Activated CD4-positive, alpha-beta memory T cell treated with anti-CD3 and anti-CD28 coated beads, Interleukin-2, amount 10 ng/mL, durations not matched to agents 7 days and 5 days (primary cell): ENCODE measurements at regions not wholly inside any gene's neighbourhood (a gene's known extent, or its start where the extent isn't known, plus 50 kb on each side); places are given as distances from the start of the nearest gene placed in this dataset.

Experiments
- CTCF ChIA-PET: fragments of 350-600 bp; sonication (Branson Sonifier 250); formaldehyde crosslinking; loops from one replicate; lab custom pipeline; 2021; ENCODE audit warnings: antibody characterized with exemption, inconsistent platforms; lab: Charles Lee
- POLR2A ChIA-PET: fragments of 350-600 bp; sonication (Branson Sonifier 250); formaldehyde crosslinking; loops from one replicate; lab custom pipeline; 2021; ENCODE audit warnings: antibody characterized with exemption; lab: Charles Lee
- DNase-seq: peaks from one replicate; pipeline ENCODE4 v3.0.0-alpha.2; 2020
- H3K27ac Mint-ChIP-seq: one replicate; pipeline ENCODE4 v1.8.0; 2021; ENCODE audit warnings: mild to moderate bottlenecking, mixed read lengths
- H3K27me3 Mint-ChIP-seq: one replicate; pipeline ENCODE4 v1.8.0; 2021; ENCODE audit warnings: mixed read lengths
- H3K36me3 Mint-ChIP-seq: one replicate; pipeline ENCODE4 v1.8.0; 2021; ENCODE audit warnings: low read depth, mixed read lengths
- H3K4me1 Mint-ChIP-seq: one replicate; pipeline ENCODE4 v1.8.0; 2021; ENCODE audit warnings: mixed read lengths
- H3K4me3 Mint-ChIP-seq: one replicate; pipeline ENCODE4 v1.8.0; 2021; ENCODE audit warnings: mild to moderate bottlenecking, mixed read lengths
- H3K9me3 Mint-ChIP-seq: one replicate; pipeline ENCODE4 v1.8.0; 2021; ENCODE audit warnings: mixed read lengths

DNA sequence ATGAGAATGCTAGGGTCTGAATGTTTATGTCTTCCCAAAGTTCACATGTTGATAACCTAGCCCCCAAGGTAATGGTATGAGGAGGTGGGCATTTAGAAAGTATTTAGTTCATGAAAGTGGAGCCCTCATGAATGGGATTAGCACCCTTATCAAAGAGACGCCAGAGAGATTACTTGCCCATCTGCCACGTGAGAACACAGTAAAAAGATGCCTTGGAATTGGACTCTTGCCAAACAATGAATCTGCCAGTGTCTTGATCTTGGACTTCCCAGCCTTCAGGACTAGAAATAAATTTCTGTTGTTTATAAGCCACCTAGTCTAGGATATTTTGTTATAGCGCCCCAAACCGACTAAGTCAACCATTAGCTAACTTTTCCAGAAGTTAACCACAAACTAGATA lies 92.0 kb upstream of the SLC38A4 start:
- no peak for DNase-seq
- H3K4me3 Mint-ChIP-seq, result no peak overlapping the region
- H3K27me3 Mint-ChIP-seq, result peaks cover 8% of the 10 kb centered on the region
- POLR2A ChIA-PET, result no interaction called here
- CTCF ChIA-PET, result no interaction called here
- H3K4me1 Mint-ChIP-seq, result no peaks in the 10 kb centered on the region
- no peaks in the 10 kb centered on the region for H3K36me3 Mint-ChIP-seq
- no peaks in the 10 kb centered on the region for H3K9me3 Mint-ChIP-seq
- H3K27ac Mint-ChIP-seq, result no peak overlapping the region

DNA sequence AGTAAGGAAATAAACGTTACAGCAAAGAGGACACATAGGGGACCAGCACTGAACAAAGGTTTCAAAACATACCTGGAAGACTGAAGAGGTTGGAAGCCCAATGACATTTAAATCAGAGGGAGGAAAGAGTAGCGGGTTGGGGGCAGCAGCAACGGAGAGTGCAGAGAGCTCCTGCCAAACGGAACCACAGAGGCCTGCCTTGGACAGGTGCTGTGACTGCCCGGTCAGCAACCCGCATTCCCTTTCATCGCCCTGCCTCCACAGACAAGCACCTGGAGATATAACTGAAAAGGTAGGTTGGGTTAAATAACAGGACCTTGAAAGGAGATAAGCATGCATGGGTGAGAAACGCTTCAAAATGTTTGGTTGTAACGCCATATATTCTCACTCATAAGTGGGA lies 92.8 kb upstream of the SLC38A4 start:
- Mint-ChIP-seq H3K27ac (no peak overlapping the region), H3K36me3 (no peaks in the 10 kb centered on the region), H3K9me3 (no peaks in the 10 kb centered on the region), H3K27me3 (peaks cover 8% of the 10 kb centered on the region), H3K4me1 (no peaks in the 10 kb centered on the region), H3K4me3 (no peak overlapping the region)
- ChIA-PET CTCF (no interaction called here), POLR2A (no interaction called here)
- DNase-seq, result no peak

DNA sequence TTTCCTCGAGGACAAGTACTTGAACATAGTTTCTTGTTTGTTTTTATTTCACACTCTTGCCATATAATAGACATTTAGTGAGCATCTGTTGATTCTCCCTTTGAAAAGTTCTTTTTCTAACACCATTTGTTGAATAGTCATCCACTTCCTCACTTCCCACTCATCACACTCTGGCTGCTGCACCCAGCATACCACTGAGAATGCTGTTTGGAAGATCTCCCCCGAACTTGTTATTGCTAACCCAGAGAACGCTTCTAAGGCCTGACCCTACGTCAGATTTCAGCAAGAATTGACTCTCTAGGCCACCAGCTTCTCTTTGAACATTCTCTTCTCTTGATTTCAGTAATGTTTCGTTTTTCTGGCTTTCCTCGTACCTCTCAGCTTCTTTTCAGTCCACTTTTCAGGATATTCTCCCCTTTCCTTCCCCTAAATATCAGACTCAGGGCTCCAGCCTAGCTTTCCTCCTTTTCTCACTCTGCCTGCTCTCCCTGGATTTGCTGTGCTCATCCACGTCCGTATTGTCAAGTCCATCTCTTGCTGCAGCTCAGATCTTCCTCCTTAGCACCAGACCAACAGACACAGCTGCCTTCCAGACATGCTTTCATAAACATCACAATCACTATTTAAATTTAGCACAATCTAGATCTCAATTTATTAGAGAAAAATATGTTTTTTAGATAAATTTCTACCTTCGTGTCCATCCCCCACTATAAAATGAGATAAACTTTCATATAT lies 94.0 kb upstream of the SLC38A4 start:
- Mint-ChIP-seq H3K4me1 (no peaks in the 10 kb centered on the region), H3K36me3 (no peaks in the 10 kb centered on the region), H3K4me3 (no peak overlapping the region), H3K27ac (no peak overlapping the region), H3K27me3 (peaks cover 2% of the 10 kb centered on the region), H3K9me3 (no peaks in the 10 kb centered on the region)
- CTCF ChIA-PET, result no interaction called here
- POLR2A ChIA-PET, result no interaction called here
- DNase-seq, result no peak

DNA sequence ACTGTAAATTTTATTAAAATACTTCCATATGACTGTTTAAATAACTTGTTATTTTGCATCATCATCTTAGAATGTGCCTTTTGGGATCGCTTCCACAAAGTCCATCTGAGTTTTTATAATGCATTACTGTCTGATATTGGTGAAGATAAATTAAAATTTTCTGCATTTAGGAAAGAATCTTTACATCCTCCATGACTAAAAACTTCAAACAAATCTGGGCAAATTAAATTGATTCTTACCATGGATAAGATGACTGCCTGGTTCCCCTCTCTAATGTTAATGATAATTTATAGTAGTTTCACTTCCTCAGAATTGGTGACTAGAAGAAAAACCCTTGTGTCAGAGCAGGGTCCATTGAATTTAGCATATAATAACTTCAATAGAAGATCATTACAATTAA lies 94.7 kb upstream of the SLC38A4 start:
- no peak for DNase-seq
- no peaks in the 10 kb centered on the region for H3K36me3 Mint-ChIP-seq
- H3K4me3 Mint-ChIP-seq, result no peak overlapping the region
- peaks cover 6% of the 10 kb centered on the region for H3K27me3 Mint-ChIP-seq
- no peaks in the 10 kb centered on the region for H3K4me1 Mint-ChIP-seq
- ChIA-PET POLR2A (no interaction called here), CTCF (no interaction called here)
- H3K9me3 Mint-ChIP-seq, result no peaks in the 10 kb centered on the region
- H3K27ac Mint-ChIP-seq, result no peak overlapping the region

DNA sequence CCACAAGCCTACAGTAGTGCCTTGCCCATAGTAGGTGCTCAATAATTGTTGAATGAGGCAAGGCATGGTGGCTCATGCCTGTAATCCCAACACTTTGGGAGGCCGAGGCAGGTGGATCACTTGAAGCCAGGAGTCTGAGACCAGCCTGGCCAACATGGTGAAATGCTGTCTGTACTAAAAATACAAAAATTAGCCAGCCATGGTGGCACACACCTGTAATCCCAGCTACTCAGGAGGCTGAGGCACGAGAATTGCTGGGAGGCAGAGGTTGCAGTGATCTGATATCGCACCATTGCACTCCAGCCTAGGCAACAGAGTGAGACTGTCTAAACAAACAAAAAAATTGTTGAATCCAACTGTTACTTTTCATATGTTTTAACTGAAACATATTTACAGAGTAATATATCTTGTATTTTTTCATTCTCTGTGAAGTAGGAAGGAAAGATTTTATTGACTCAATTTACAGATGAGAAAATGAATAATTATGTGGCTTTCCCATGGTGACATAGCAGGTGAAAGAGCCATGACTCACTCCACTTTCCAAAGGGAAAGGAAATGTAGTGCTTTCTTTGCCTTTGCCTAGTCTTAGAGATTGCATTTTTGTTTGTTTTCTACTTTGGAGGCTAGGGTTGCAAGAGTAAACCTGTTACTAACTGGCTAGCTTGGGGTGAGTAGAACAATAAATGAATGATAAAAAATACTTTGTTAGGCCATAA lies 95.4 kb upstream of the SLC38A4 start:
- no peaks in the 10 kb centered on the region for H3K9me3 Mint-ChIP-seq
- ChIA-PET POLR2A (no interaction called here), CTCF (no interaction called here)
- no peak overlapping the region for H3K4me3 Mint-ChIP-seq
- no peaks in the 10 kb centered on the region for H3K4me1 Mint-ChIP-seq
- no peaks in the 10 kb centered on the region for H3K36me3 Mint-ChIP-seq
- DNase-seq, result no peak
- H3K27ac Mint-ChIP-seq, result no peak overlapping the region
- H3K27me3 Mint-ChIP-seq, result peaks cover 10% of the 10 kb centered on the region

DNA sequence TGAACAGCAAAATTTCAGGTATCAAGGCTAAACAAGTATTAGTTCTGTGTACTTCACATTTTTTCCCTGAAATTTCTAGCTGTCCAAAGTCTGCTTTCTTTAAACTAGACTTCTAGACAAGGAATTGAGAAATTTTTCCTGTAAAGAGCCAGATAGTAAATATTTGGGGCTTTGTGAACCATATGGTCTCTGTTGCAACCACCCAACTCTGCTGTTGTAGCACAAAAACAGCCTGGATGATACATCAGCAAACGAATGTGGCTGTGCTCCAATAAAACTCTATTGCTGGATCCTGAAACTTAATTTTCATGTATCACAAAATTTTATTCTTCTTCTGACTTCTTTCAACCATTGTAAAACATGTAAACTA lies 96.0 kb upstream of the SLC38A4 start:
- no peaks in the 10 kb centered on the region for H3K4me1 Mint-ChIP-seq
- no peak overlapping the region for H3K27ac Mint-ChIP-seq
- peaks cover 10% of the 10 kb centered on the region for H3K27me3 Mint-ChIP-seq
- no peaks in the 10 kb centered on the region for H3K9me3 Mint-ChIP-seq
- CTCF ChIA-PET, result no interaction called here
- no peak for DNase-seq
- H3K4me3 Mint-ChIP-seq, result no peak overlapping the region
- POLR2A ChIA-PET, result no interaction called here
- no peaks in the 10 kb centered on the region for H3K36me3 Mint-ChIP-seq

DNA sequence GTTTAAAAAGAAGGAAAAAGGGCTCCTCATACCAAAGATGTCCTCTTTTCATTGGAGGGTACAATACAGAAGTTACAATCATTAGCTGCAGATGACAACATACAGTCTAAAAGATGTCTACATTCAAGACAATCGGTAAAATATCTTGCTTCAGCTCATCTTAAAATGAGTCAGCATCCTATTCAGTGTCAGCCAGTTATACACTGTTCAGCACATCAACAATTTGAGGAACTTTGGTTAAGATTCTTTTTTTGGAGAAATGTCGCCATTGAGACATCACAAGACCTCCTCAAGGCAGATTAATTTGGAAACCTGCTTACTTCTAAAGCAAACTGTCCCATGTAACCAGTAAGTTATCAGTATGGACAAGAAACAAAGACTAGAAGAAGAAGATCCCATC lies 100.7 kb upstream of the SLC38A4 start:
- Mint-ChIP-seq H3K36me3 (no peaks in the 10 kb centered on the region), H3K27me3 (peaks cover 10% of the 10 kb centered on the region), H3K4me3 (no peak overlapping the region), H3K27ac (no peak overlapping the region), H3K9me3 (no peaks in the 10 kb centered on the region), H3K4me1 (no peaks in the 10 kb centered on the region)
- ChIA-PET POLR2A (no interaction called here), CTCF (no interaction called here)
- no peak for DNase-seq

DNA sequence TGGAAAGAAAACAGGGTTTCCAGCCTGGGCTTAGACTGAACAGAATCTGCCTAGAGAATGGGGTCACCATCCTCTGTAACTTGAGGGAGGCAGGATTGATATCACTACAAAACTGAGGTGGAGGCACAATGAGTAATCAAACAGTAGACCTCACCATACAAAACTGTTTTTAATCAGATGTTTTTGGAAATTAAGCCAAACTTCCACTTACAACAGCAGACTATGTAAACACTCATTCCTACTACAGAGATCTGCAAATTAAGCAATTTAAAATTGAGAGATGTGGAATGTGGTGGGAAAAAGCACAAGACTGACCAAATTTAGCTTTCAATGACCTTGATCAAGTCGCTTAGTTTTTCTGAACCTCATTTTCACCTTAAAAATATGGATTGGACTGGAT lies 104.3 kb upstream of the SLC38A4 start:
- H3K4me1 Mint-ChIP-seq, result no peaks in the 10 kb centered on the region
- ChIA-PET CTCF (interaction anchor here (1.0 kb wide), 1 partner anchor 805 kb away, joined by 3 read pairs; no protein-coding TSS in a partner anchor), POLR2A (interaction anchor here (0.6 kb wide), 1 partner anchor 26 kb away, joined by 3 read pairs; no protein-coding TSS in a partner anchor)
- no peak for DNase-seq
- H3K36me3 Mint-ChIP-seq, result no peaks in the 10 kb centered on the region
- H3K4me3 Mint-ChIP-seq, result no peak overlapping the region
- no peaks in the 10 kb centered on the region for H3K9me3 Mint-ChIP-seq
- no peak overlapping the region for H3K27ac Mint-ChIP-seq
- H3K27me3 Mint-ChIP-seq, result peaks cover 15% of the 10 kb centered on the region

DNA sequence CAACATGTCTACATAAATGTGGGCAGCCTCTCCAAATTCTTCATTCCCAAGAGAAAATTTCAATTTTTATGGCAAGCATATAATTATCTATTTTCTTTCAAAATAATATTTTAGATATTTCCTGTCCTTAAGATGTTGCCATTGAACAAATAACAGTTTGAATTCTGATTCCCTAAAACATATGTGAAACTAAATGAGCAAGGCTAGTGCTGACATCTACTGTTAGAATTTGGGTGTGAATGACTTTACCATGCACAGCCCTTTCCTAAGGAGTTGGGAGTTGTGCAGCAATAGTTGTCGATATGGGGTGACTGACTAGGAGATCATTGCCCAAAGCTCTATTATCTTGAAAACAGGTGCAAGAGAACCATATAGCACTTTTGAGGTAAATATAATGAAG lies 108.2 kb upstream of the SLC38A4 start:
- POLR2A ChIA-PET, result no interaction called here
- Mint-ChIP-seq H3K4me3 (no peak overlapping the region), H3K27me3 (peaks cover 26% of the 10 kb centered on the region), H3K4me1 (no peaks in the 10 kb centered on the region), H3K27ac (no peak overlapping the region), H3K36me3 (no peaks in the 10 kb centered on the region), H3K9me3 (no peaks in the 10 kb centered on the region)
- no peak for DNase-seq
- CTCF ChIA-PET, result no interaction called here

DNA sequence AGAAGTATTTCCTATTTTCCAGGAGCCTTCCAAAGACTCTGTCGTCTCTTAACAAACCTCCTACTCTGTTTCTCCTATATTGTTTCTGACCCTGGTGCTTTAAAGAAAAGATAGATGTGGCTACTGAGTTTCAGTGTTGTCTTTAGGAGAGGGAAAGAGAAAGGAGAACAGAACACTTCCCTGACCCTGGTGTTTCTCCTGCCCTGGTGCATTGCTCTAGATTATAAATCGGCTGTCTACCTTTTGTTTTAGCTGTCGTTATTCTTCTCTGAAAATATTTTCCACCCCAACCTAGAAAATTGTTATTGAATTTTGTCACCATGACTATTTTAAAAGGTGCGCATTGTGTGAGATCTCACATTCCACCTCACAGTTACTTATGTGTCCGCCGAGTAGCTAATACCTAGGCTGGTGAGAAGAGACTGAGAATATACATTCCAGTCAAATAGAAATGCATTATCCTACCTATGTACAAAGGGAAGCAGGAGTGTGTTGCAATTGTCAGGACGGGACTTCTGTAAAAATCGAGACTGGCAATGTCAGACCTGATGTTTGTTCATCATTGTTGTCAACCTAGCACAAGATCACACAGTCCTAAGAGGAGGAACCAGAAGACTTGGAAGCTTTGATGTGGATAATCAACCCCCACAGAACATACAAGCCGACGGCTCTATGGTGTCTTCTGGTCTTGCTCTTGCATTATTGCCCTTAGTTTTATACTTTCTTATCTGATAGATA lies 108.7 kb upstream of the SLC38A4 start:
- no peak overlapping the region for H3K4me3 Mint-ChIP-seq
- no peaks in the 10 kb centered on the region for H3K36me3 Mint-ChIP-seq
- ChIA-PET POLR2A (no interaction called here), CTCF (no interaction called here)
- no peaks in the 10 kb centered on the region for H3K9me3 Mint-ChIP-seq
- peaks cover 26% of the 10 kb centered on the region for H3K27me3 Mint-ChIP-seq
- DNase-seq, result no peak
- H3K4me1 Mint-ChIP-seq, result no peaks in the 10 kb centered on the region
- no peak overlapping the region for H3K27ac Mint-ChIP-seq

DNA sequence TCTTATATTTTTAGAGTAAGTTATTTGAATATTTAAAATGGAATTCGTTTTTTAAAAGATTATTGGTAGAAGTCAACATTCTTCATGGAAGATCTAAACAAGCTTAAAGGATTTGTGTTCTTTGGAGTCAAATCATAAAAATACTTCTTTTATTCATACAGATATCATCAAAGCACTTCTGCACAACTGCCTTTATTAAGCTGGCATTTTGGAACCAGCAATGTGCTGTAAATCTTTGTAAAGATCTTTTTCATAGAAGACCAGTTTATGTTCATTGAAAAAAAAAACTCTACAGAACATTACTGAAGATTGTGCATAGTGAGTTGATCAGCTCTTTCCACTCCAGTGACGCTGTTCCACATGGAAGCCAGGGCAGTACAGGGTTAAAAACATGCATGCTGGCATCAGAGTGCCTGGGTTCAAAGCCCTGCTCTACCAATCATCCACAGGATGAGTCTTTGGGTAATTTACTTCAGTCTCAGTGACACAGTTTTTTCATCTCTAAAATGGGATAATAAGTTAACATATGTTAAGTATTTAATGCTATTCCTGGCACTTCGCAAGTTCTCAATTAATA lies 109.6 kb upstream of the SLC38A4 start:
- Mint-ChIP-seq H3K36me3 (no peaks in the 10 kb centered on the region), H3K27ac (no peak overlapping the region), H3K4me3 (no peak overlapping the region), H3K9me3 (no peaks in the 10 kb centered on the region), H3K4me1 (no peaks in the 10 kb centered on the region), H3K27me3 (peaks cover 26% of the 10 kb centered on the region)
- DNase-seq, result no peak
- POLR2A ChIA-PET, result no interaction called here
- CTCF ChIA-PET, result no interaction called here

DNA sequence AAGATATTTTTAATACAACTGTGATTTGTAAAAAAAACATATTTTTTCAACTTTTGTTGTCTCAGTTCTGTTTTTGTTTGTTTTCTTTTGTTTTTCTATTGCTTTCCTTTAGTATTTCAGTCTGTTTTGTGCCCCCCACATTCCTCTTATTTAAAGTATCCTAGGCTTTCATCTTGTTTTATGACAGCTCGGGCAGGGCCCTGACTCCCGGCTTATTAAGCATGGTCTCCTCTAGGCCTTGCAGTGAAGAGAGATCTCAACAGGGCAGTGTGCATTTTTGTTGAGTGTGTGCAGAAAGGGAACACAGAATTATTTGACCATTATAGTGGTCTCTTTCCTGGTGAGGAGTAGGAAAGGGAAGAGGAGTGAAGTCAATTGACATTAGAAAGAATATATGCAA lies 110.2 kb upstream of the SLC38A4 start:
- POLR2A ChIA-PET, result no interaction called here
- H3K36me3 Mint-ChIP-seq, result no peaks in the 10 kb centered on the region
- H3K27me3 Mint-ChIP-seq, result peaks cover 26% of the 10 kb centered on the region
- H3K4me3 Mint-ChIP-seq, result no peak overlapping the region
- no peaks in the 10 kb centered on the region for H3K9me3 Mint-ChIP-seq
- H3K4me1 Mint-ChIP-seq, result no peaks in the 10 kb centered on the region
- H3K27ac Mint-ChIP-seq, result no peak overlapping the region
- CTCF ChIA-PET, result no interaction called here
- DNase-seq, result no peak

DNA sequence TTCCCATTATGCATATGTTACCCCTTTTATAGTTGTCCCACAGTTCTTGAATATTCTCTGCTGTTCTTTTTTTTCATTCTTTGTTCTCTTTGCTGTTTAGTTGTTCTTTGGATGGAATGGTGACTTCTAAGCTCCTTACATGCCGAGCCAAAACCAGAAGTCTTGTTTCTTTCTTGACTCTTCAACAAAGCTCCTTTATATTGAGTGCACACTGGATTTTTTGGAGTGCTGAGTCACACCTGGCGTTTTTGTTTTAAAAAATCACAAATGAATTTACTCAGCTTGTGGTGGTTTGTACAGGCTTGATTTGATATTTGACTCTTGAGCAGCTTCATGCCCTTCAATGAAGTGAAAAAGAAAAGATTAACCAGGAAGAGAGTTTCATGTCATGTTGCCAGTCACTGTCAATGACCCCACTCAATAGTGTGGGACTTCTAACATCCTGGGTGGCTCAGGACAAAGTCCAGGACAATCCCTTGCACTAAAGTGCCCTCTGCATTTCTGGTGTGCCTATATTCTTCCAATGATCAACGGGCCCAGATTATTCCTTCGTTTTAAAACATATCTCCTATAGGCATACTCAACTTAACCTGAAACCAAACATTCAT lies 112.4 kb upstream of the SLC38A4 start:
- CTCF ChIA-PET, result no interaction called here
- H3K4me3 Mint-ChIP-seq, result no peak overlapping the region
- H3K36me3 Mint-ChIP-seq, result no peaks in the 10 kb centered on the region
- DNase-seq, result no peak
- H3K27ac Mint-ChIP-seq, result no peak overlapping the region
- H3K27me3 Mint-ChIP-seq, result peaks cover 23% of the 10 kb centered on the region
- POLR2A ChIA-PET, result no interaction called here
- H3K4me1 Mint-ChIP-seq, result no peaks in the 10 kb centered on the region
- H3K9me3 Mint-ChIP-seq, result no peaks in the 10 kb centered on the region
